Colonic mucosa (tissue), 4 donors: ENCODE measurements at regions not wholly inside any gene's neighbourhood (a gene's known extent, or its start where the extent isn't known, plus 50 kb on each side); places are given as distances from the start of the nearest gene placed in this dataset.

Source experiments
- DNase-seq: peaks from one replicate; pipeline ENCODE4 v3.0.0-alpha.2; 2020
- H3K27ac ChIP-seq: fragments of 200-600 bp; one replicate; pipeline ENCODE4 v1.8.0; 2021
- H3K27me3 ChIP-seq: fragments of 200-600 bp; one replicate; pipeline ENCODE4 v1.8.0; 2021
- H3K36me3 ChIP-seq: fragments of 200-600 bp; one replicate; pipeline ENCODE4 v1.8.0; 2021
- H3K4me1 ChIP-seq: fragments of 200-600 bp; one replicate; pipeline ENCODE4 v1.8.0; 2021; ENCODE audit warnings: mild to moderate bottlenecking
- H3K4me3 ChIP-seq: fragments of 200-600 bp; one replicate; pipeline ENCODE4 v1.8.0; 2021
- H3K9ac ChIP-seq, 2 donors: one replicate each; pipeline ENCODE4 v1.7.0; 2013; ENCODE audit warnings: control low read depth in 2 of 2, low read depth in 2 of 2, low read length in 2 of 2
- H3K9me3 ChIP-seq: fragments of 200-600 bp; one replicate; pipeline ENCODE4 v1.8.0; 2021
- CTCF ChIP-seq: fragments of 200-600 bp; IDR thresholded peaks from one replicate; pipeline ENCODE4 v1.8.0; 2022; ENCODE audit warnings: antibody characterized with exemption, mild to moderate bottlenecking
- intact Hi-C: fragments of 100-400 bp; cut with DNase I; formaldehyde crosslinking; loops from one replicate; pipeline ENCODE4 v1.14.1; 2022
- donor health status: healthy.
- donor health status: DM: no; HTN: no; CAD: no.
- donor health status: DM: no; HTN: no; CAD: no.

- H3K36me3 ChIP-seq = no peaks in the 10 kb centered on the region
- H3K27me3 ChIP-seq = no peaks in the 10 kb centered on the region
- DNase-seq = no peak
- no peak overlapping the region for H3K9ac ChIP-seq
- no peaks in the 10 kb centered on the region for H3K9me3 ChIP-seq
- H3K4me3 ChIP-seq = no peak overlapping the region
- TF ChIP-seq CTCF = no peak
- H3K27ac ChIP-seq = no peak overlapping the region
- intact Hi-C loops = no loop called here
- H3K4me1 ChIP-seq = no peaks in the 10 kb centered on the region
These were observed 361.4 kb upstream of the ID2 start for GRCh38 chr2:8320311-8321066.

DNA sequence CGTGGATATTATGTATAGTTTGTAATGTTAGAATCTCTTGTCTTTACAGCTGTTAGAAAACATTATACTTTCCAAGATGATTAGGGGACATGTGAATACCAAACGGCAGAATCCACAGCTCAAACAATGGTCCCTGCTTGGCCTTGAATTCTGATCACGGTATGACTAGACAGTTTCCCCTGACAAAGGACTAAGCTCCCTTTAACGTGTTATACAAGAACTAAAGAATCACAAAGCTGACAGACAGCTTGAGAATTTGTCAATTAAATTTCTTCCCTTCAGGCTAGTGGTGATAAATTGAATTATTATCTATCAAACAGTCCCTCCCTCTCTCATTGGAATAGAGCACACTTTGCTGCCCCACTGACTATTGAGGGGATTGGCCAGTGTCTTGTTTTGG lies 359.2 kb upstream of the ID2 start:
- H3K36me3 ChIP-seq = no peaks in the 10 kb centered on the region
- DNase-seq = no peak
- H3K4me3 ChIP-seq = no peak overlapping the region
- intact Hi-C loops = no loop called here
- no peak overlapping the region for H3K9ac ChIP-seq
- H3K27ac ChIP-seq = no peak overlapping the region
- no peaks in the 10 kb centered on the region for H3K27me3 ChIP-seq
- H3K9me3 ChIP-seq = no peaks in the 10 kb centered on the region
- no peak for TF ChIP-seq CTCF
- H3K4me1 ChIP-seq = no peaks in the 10 kb centered on the region

DNA sequence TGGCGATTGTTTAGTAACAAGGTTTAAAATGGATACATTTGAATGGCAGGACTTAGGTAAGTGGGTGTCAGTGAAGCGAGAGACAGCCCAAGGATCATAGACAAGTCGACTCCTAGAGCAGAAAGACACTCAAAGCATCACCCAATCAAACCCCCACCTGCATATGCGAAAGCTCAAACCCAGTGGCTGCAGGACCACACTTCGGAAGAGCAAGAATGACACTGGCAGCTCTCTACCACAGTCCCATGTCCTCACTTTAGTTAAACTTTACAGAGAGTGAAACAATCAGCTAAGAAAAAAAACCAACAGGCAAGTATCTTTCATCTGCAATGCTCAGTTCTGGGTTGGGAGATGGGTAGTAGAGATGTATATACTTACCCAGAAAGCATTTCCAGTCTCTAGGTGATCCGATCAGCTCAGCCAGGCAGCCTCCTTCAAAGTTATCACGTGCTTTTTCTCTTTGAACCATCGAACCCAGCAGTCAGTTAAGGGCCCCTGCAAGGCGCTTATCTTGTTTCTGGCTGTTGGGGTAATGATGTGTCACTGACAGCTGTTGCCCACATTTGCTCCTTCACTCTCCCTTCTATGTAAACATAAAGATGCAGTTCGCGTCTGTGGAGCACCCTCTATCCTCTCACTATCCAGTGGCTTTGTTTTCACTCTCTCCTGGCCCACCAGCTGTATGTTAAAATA lies 357.5 kb upstream of the ID2 start:
- no peaks in the 10 kb centered on the region for H3K9me3 ChIP-seq
- intact Hi-C loops = no loop called here
- no peak overlapping the region for H3K4me3 ChIP-seq
- no peak for TF ChIP-seq CTCF
- H3K27me3 ChIP-seq = no peaks in the 10 kb centered on the region
- no peak overlapping the region for H3K9ac ChIP-seq
- DNase-seq = no peak
- H3K36me3 ChIP-seq = no peaks in the 10 kb centered on the region
- no peak overlapping the region for H3K27ac ChIP-seq
- H3K4me1 ChIP-seq = no peaks in the 10 kb centered on the region

- H3K36me3 ChIP-seq = no peaks in the 10 kb centered on the region
- intact Hi-C loops = no loop called here
These were observed 357.0 kb upstream of the ID2 start for GRCh38 chr2:8324901-8325300.

More at GRCh38 chr2:8324901-8325300, 357.0 kb upstream of the ID2 start:
- Histone ChIP-seq H3K27ac (no peak overlapping the region), H3K9ac (no peak overlapping the region), H3K4me3 (no peak overlapping the region), H3K9me3 (no peaks in the 10 kb centered on the region), H3K4me1 (no peaks in the 10 kb centered on the region), H3K27me3 (no peaks in the 10 kb centered on the region)
- no peak for TF ChIP-seq CTCF
- no peak for DNase-seq
